HG03571 (cell line): ENCODE measurements at regions not wholly inside any gene's neighbourhood (a gene's known extent, or its start where the extent isn't known, plus 50 kb on each side); places are given as distances from the start of the nearest gene placed in this dataset.

Experiments used
- ATAC-seq: cut with Tn5 transposase; IDR thresholded peaks from one replicate; pipeline ENCODE4 v1.9.1; 2021; ENCODE audit not compliant: unreplicated experiment

DNA sequence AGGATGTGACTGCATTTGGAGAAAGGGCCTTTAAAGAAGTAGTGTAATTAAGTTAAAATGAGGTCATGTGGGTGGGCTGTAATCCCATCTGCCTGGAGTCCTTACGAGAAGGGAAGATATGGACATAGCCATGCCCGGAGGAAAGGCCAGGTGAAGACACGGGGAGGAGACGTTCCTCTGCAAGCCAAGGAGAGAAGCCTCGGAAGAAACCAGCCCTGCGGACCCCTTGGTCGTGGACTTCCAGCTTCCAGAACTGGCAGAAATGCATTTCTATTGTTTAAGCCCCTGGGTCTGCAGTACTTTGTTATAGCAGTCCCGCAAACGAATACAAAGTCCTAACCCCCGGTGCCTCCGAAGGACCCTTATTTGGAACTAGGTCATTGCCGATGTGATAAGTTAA, 87.6 kb upstream of the TAF1B start:
- ATAC-seq: no peak

DNA sequence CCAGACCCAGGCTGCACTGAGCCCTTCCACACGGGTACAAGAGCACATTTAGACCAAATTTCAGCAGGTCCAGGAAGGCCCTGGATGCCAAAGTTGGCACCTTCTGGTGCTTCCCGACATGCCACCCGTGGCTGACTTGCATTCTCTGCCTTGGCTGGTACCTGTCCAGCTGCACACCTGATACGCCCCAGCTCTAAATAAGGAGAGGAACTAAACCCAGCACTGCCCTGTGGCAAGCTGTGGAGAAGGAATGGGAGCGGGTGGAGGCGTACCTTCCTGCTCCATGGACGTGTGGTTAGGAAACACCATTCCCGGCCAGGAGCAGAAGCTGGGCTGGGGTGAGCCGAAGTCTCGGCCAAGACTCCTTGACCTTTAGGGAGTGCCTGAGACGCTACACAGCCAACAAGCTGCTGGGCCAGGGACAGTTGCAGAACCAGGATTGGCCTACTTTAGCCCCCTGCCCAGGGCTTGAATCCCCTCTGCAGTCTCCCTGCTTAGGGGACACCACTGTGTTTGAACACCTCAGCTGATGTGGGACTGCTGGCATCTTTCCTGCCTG, 86.5 kb upstream of the TAF1B start:
- ATAC-seq: no peak

DNA sequence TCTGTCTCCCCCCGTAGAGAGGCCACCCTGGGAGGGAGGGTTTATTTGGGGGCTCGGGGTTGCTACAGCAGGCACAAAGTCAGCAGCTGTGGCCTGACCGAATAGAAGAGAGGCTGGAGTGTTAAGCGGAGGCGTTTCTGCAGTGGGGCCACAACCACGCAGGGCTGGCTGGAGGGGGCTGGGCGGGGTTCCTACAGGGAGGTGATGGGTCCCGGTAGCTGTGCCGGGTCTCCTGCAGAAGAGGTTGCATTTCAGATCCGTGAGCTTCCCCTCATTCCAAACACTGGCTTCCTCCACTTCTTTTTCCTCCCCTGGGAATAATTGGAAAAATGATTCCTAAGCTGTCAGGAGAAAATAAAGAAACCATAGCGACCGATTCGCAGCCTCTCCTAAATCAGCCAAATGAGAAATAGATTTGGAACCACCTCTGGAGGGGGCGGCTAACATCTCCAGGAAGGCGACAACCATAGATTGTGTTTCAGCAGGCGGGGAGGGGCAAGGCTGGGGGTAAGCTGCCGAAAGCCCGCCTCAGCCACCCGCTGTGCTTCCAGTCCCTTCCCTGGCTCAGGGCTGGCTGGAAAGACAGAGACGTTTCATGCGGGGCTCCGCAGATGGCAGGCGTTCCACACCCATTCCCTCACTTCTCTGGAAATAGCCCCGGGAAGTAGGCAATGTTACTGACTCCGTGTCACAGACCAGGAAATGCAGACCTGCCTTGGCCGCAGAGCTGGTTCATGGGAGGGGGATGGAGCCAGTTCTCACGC, 85.6 kb upstream of the TAF1B start:
- ATAC-seq: no peak

DNA sequence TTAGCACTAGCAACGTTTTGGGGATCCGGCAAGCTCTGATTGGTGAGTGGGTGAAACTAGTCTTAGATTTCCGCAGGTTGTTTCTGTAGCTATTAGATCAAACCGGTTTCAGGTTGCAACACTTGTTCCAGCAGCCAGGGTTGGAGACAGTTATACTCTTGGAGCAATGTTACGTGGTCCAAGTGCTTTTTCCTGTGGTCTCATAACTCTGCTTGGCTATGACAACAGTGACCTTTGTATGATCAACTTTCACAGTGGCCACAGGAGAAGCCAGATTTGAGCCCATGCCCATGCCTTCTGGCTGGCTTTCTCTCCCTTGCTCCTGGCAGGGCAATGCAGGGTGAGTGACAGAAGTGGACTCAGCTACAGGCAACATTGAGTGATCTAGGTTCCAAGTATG, 84.5 kb upstream of the TAF1B start:
- no peak for ATAC-seq

DNA sequence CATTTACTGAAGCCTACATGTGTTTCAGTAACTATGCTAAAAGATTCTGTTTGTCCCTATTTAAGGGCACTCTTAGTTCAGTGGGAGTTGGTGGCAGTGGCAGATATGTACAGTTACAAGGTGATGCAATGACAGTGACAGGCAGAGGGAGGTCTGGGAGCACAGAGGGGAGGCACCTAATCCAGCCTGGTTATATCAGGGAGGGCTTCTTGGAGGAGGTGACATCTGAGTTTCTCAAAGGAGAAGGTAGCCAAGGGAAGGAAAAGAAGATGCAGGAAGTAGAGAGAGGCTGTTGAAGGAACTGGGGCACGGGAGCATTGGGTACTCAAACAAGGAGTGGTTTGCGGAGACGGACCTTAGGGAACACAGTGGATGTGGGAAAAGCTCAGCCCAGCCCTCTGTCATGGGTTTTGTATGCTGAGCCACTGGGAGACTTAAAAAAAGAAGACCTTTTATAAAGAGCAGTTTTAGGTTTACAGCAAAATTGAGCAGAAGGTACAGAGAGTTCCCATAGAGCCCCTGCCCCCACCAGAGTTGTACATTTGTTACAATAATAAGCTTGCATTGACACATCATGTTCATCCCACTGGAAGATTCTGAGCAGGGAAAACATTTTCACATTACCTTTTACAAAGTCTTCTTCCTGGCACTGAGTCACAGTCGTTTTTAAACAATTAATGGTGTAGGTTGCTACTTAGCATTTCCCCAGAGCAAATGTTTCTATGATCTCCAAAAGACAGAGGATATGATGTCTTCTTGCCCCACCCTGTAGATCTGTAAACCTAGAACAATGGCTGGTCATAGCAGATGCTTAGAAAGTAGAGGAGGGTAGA, 83.0 kb upstream of the TAF1B start:
- no peak for ATAC-seq

DNA sequence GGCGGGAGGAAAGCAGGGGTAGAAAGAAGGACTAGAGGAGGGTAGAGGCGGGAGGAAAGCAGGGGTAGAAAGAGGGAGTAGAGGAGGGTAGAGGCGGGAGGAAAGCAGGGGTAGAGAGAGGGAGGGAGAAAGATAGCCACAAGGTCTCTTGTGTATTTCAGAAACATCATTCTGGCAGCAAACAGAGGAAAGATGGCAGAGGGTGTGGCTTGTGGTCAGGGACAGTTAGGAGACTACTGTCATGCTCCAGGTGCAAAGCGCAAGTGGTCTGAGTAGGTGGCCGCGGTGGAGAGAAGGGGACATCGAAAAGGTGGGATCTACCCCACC, 82.4 kb upstream of the TAF1B start:
- ATAC-seq: no peak

DNA sequence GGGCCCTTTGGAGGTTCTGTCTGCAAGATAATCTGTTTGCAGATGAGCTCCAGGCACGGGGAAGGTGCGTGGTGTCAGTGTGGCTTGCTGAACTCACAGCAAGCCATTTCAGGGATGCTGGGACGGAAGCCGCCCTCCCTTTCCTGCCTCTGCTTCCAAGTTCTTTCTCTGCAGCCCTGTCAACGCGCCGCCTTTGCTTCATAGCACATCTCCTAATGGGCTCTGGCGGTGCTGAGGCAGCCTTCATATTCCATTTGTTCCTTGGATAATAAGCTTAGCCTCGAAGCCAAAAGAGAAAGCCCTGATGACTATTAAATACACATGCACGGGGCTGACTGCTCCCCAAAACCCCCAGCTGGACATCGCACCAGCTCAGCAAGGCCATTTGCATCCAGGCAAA, 81.7 kb upstream of the TAF1B start:
- no peak for ATAC-seq

DNA sequence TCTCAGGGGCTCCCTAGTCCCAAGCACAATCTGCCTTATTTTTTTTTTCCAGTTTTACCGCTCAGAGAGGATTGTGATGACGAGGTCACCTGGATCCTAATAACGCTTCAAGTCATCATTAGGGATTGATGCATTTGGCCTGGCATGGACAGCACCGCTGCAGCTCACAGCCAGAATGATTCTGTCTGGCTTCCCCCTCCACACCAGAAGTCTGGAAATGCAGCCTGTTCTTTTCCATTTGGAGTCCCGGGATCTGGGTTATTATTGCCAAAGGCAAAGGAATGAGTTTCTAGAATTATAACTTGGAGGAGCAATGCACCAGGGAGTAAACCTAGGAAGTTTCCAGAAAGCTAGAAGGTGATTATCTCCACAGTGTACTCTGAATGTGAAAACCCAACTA, 81.1 kb upstream of the TAF1B start:
- ATAC-seq: no peak

DNA sequence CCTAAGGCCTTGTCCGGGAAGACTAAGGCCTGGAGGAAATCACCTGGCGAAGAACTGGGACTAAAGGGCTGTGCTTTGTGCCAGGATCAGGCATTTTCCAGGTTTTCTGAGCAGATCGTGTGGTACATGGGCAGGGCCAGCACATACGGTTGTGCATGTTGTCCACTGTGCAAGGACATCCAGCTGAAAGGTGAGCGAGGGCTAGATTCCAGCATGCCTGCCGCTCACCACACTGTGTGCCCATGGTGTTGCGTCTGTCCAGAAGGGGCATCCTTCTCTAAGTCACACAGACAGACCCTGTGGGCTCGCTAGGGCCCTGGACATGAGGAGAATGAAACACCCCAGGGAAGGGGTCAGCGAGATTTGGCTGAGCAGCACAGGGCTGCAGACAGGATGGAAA, 80.3 kb upstream of the TAF1B start:
- ATAC-seq: no peak

DNA sequence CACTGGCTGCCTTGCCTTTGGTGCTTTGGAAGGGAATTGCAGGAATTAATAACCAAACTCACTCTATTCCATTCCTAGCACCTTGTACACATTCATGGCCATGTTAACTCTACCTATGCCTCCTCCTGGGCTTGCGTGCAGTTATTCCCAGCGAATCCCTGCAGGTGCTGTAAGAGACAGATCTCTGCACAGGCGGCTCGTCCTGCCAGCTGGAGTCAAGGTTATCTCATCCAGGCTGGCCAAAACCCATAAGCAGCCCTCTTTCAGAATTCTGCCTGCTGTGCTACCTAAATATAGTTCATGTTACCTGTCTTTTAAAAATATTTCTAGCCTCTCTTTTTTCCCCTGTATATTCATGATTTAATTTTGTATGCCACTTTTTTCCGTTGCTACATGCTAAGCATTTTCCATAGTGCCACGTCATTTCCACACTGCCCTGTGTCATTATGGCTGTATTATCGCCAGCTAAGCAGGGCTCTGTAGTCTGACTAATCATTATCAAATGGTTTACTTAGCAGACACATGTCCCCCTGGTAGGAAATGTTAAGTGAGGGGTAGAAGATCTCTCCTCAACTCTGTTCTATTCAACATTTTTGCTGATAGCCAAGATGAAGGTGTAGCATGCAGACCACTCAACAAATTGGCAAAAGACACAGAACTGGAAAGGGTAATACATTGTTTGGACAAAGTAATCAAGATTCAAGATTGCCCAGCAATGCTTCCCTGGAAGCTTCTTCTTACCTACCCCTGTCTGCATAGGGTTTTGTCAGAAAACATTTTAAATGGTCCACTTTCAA, 79.7 kb upstream of the TAF1B start:
- no peak for ATAC-seq

DNA sequence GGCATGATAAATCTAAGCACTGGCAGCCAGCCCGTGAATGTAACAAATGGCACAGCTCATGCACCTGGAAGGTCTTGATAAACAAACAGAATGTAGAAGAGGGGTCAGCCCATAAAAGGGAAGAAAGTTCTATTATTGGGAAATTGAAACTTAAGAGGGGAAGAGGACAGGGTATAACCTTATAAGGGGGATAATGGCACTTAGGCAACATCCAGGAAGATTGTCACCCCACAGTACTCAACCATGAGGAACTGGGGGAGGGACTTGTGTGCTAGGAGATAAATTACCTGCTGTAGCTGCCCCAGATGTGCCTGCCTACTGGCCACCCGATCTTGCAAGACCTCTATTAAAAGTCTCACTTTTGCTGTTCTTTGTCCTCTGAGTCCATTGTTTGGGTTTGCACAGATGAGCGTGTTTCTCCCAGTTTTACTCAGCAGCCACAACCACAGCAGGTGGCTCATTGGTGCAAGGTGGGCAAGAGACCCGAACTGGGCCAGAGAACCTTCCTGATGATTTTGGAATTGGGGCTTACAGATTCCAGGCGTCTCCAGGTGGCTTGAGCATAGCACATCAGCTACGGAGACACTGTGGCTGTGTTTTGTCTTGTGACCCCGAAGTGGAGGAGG, 79.0 kb upstream of the TAF1B start:
- no peak for ATAC-seq

DNA sequence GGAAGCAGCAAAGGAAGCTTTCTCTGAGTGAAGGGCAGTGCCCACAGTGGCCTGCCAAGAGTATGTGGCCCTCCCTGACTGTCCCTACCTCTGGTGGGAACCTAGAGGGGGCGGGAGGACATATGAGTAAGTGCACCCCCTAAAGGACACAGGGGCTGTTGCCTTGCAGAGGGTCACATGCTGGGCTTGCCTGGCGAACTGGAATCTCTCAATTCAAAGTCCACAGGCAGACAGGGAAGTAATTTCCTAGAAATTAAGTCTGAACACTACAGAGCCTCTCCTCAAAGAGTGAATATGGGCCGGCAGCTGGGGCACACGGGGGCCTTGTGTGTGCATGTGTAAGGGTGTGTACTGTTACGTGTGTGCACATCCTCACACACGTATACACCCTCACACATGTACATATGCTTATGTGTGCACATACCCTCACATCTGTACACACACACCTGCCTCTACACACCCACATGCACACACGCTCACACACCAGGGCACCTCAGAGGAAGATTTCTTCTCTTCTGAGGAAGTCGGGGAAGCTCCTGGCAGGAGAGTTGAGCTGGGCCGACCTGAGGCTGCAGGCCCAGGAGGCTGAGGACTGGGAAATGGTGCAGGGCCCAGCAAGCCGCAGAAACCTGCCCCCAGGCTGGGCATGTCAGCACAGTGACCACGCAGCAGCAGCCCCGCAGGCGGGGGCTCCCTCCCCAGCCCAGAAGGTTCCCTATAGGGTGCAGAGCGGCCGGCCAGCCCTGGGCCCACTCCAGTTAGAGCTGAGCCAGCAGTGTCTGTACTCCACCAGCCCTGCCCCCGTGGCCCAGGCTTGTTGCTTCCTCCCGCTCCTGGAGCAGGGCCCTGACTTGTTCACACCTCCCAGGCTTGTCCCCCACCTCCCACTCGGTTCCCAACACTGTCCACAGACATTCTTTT, 77.4 kb upstream of the TAF1B start:
- no peak for ATAC-seq

DNA sequence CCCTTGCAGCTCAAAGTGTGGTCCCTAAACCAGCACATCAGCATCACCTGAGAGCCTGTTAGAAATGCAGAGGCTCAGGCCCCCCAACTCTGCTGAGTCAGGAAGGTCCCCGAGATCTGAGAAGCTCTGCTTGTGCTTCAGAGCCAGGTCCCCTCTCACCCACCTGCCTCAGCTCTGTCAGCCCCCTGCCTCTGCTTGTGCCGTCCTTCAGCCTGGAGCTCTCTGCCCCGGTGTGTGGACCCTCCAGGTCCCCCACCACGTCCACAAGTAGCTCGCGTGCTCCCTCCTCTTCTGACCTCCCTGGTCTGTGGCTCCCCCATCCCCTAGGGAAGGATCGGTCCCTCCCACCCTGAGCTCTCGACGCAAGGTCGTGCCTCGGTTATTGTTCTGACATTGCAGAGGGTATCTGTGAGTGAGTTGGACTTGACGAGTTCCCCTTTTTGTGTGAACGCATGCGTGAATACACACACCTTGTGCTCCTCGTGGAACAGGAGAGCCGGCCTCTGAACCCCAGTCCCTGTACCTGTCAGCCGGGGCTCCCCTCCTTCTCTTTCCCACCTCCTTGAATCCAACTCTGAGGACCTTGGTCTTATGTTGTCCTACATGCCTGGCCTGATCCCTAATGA, 75.5 kb upstream of the TAF1B start:
- no peak for ATAC-seq

DNA sequence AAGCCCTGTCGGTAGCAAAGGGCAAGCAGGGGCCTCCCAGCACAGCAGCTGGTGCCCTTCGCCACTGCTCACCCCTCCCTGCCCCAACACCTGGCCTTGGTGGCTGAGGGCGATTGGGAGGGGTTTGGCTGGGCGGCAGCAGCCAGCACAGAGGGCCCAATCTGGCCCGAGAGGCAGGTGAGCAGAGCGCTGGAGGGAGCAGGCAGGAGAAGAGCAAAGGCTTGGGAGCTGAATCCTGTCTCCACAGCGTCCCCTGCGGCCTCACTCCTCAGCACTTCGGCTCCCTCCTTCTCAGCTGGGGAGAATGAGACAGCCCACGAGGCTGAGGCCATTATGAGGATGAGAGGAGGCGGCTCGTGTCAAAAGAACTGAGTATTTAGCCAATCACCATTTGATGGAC, 74.9 kb upstream of the TAF1B start:
- ATAC-seq: no peak

DNA sequence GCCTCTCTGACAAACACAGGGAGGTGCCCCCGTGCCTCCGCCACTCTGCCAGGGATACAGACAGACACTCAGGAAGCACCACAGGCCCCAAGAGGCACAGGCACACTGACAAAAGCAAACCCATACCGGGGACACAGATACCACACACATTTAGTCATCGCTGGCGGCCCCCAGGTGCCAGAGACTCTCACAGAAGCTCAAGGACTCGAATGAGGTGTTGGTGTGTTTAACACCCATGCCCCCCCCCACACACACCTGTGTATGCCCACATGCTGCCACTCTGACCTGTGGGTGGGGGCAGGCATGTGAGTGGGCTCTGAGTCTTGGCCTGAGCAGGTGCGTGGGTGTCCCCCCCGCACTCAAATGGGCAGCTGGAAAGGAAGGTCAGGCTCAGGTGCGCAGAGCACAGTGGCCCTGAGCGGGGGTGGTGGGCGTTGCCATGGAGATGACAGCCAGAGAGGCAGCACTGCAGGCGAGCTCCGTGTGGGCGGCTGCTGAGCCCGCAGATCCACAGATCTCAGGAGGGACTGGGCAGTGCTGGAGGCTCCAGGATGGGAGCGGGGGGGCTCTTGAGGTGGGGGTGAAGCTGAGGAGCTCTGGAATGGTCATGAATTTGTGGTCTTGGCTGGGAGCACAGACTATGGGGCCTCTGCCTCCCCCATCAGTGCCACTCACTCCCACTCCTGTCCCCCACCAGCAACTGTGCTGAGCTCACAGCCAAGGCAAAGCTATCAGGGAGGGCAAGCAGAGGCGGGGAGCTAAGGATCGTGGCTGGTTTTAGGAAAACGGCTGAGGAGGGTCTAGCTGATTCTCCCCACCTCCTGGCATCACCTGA, 73.9 kb upstream of the TAF1B start:
- no peak for ATAC-seq

DNA sequence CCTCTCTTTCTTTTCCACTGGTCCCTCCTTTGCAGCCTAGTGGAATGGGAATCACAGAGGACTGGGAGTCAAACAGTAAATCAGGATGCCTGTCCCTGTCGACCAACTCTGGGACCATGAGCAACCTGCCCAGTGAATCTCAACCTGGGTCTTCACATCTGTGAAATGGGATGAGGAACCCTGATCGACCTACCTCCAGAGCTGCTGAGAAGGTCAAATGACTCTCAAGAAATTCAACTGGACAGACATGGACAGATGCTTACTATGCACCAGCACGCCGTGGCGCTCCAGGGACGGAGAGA, 73.3 kb upstream of the TAF1B start:
- no peak for ATAC-seq

DNA sequence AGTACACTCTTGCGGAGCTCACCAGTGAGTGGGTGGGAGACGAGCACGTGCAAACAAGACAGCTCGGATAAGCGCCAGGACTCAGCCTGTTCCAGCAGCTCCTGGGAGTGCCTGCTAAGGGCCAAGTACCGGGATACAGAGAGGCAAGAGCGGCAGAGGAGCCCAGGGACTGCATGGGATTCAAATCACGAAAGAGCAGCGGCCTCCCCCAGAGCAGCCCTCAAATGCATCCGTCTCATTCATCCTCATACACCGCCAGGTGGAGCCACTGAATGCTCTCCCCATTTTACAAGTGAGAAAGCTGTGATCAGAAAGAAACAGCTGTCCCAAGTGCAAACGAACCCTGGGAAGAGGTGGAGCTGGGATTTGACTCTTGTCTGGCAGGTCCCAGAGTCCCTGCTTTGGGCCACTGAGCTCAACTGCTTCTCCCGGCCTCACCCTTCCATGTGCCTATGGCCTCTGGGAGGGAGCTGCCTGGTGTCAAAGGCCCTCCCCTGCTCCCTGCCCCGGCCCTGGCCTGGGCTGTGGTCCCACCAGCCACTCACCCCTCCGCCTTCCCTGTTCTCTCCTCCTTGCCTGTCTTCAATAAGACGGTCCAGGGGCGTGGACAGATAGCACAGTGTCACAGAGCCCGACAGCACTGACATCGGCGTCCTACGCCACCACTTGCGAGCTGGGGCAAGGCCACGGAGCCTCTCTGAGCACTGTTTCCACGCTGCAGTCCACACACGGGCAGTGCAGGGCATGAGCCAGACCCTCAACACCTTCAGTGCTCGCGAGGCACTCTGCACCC, 72.8 kb upstream of the TAF1B start:
- no peak for ATAC-seq

DNA sequence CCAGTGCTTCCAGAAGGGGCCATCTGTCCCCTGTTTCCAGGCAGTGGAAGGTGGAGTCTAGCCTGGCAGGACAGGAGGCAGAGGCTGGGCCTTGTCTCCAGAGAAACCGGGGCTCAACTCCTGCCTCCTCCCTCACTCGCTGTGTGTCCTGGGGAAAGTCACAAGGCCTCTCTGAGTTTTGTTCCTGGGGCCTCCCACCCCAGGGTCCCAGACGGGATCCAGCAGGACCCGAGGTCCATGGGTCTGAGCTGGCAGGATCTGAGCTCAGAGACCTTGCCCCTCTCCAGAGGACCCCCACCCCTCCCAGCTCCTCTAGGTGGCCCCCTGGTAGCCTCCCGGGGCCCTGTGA, 72.2 kb upstream of the TAF1B start:
- ATAC-seq: no peak
